Activated CD4-positive, alpha-beta T cell treated with anti-CD3 and anti-CD28 coated beads, Interleukin-2, amount 10 ng/mL, durations not matched to agents 24 days and 14 days (primary cell): ENCODE measurements at regions not wholly inside any gene's neighbourhood (a gene's known extent, or its start where the extent isn't known, plus 50 kb on each side); places are given as distances from the start of the nearest gene placed in this dataset.
"Not testable (repeated sequence)": the region's sequence is repeated elsewhere in the genome, so short reads cannot be mapped to it uniquely, and the experiment has no call there.

ENCODE experiments used
- DNase-seq: peaks from one replicate; pipeline ENCODE4 v3.0.0; 2022
- H3K27ac Mint-ChIP-seq: one replicate; pipeline ENCODE4 v1.8.0; 2022; ENCODE audit warnings: mild to moderate bottlenecking, mixed read lengths
- H3K27me3 Mint-ChIP-seq: one replicate; pipeline ENCODE4 v1.8.0; 2022; ENCODE audit warnings: mixed read lengths
- H3K36me3 Mint-ChIP-seq: one replicate; pipeline ENCODE4 v1.8.0; 2022; ENCODE audit warnings: low read depth, mild to moderate bottlenecking, mixed read lengths
- H3K4me1 Mint-ChIP-seq: one replicate; pipeline ENCODE4 v1.8.0; 2021; ENCODE audit warnings: mixed read lengths
- H3K4me3 Mint-ChIP-seq: one replicate; pipeline ENCODE4 v1.8.0; 2022; ENCODE audit warnings: mild to moderate bottlenecking, moderate library complexity, mixed read lengths
- H3K9me3 Mint-ChIP-seq: one replicate; pipeline ENCODE4 v1.8.0; 2021; ENCODE audit warnings: mixed read lengths
- intact Hi-C: fragments of 100-400 bp; cut with micrococcal nuclease; formaldehyde crosslinking; loops from one replicate; pipeline ENCODE4 v1.15.1; 2023

- intact Hi-C loops, result no loop called here
- DNase-seq, result no peak
- no peaks in the 10 kb centered on the region for H3K36me3 Mint-ChIP-seq
- peaks cover 24% of the 10 kb centered on the region for H3K27me3 Mint-ChIP-seq
- peaks cover 8% of the 10 kb centered on the region for H3K4me1 Mint-ChIP-seq
- H3K4me3 Mint-ChIP-seq, result no peak overlapping the region
- no peak overlapping the region for H3K27ac Mint-ChIP-seq
- peaks cover 4% of the 10 kb centered on the region for H3K9me3 Mint-ChIP-seq
Observed at GRCh38 chr1:199929556-199929955, 98.0 kb upstream of the NR5A2 start.

GRCh38 chr1:199930067-199930466 lies 97.4 kb upstream of the NR5A2 start:
- H3K4me1 Mint-ChIP-seq, H3K4me3 Mint-ChIP-seq, DNase-seq, H3K27ac Mint-ChIP-seq, intact Hi-C loops, H3K36me3 Mint-ChIP-seq, H3K9me3 Mint-ChIP-seq: not testable (repeated sequence)
- peaks cover 24% of the 10 kb centered on the region for H3K27me3 Mint-ChIP-seq

DNA sequence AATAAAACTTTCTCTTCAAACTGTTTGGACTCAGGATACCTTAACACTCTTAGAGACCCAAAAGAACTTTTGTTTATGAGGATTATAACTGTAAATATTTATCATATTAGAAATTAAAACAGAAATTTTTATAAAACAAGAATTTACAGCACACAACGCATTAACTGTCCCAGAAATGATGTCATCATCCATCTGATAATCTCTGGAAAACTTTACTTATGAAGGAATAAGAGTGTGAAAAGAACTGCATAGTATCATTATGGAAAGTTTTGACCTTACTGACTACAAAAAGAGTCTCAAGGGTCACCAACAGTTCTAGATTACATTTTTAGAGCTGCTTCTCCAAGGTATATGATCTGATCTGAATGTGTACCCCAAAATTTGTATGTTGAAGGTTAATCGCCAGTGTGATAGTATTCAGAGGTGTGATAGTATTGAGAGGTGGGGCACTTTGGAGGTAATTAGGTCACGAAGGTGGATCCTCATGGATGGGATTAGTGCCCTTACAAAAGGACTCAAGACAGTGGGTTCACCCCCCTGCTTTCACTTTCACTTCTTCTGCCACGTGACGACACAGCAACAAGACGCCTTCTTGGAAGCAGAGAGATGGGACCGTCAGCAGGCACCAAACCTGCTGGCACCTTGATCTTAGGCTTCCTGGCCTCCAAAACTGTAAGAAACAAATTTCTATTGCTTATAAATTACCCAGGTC lies 95.7 kb upstream of the NR5A2 start:
- Mint-ChIP-seq H3K36me3 (no peaks in the 10 kb centered on the region), H3K27ac (no peak overlapping the region), H3K9me3 (peaks cover 4% of the 10 kb centered on the region), H3K4me3 (peak overlapping the region; percentile 51), H3K27me3 (peaks cover 35% of the 10 kb centered on the region), H3K4me1 (peaks cover 8% of the 10 kb centered on the region)
- peak; percentile 71 for DNase-seq
- intact Hi-C loops, result no loop called here

DNA sequence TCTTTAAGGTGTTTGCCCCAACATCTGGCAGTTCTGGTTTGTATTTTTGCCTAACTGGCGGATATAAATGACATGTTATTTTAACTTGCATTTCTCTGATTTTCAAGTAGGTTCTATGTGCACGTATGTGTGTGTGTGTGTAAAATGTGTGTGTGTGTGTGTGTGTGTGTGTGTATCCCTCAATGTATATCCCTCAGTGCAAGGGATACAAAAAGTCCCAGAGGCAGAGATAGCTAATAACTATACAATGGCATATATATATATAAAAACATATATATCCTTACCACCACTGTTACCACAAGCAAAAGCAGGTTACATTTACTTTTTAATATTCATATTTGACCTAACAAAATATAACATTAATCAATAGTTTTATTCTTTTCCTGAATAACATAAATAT lies 95.0 kb upstream of the NR5A2 start:
- H3K9me3 Mint-ChIP-seq, result peaks cover 4% of the 10 kb centered on the region

GRCh38 chr1:199936441-199936840 lies 91.1 kb upstream of the NR5A2 start:
- intact Hi-C loops, result no loop called here
- DNase-seq, result no peak
- Mint-ChIP-seq H3K36me3 (no peaks in the 10 kb centered on the region), H3K9me3 (peaks cover 4% of the 10 kb centered on the region), H3K27ac (no peak overlapping the region), H3K27me3 (peaks cover 47% of the 10 kb centered on the region), H3K4me3 (no peak overlapping the region), H3K4me1 (peaks cover 14% of the 10 kb centered on the region)

More for the DNA sequence above, 95.0 kb upstream of the NR5A2 start:
- Mint-ChIP-seq H3K4me3 (peak overlapping the region; percentile 51), H3K4me1 (peaks cover 8% of the 10 kb centered on the region), H3K36me3 (no peaks in the 10 kb centered on the region), H3K27me3 (peaks cover 38% of the 10 kb centered on the region), H3K27ac (no peak overlapping the region)
- DNase-seq, result no peak
- intact Hi-C loops, result no loop called here

GRCh38 chr1:199937161-199937560 lies 90.3 kb upstream of the NR5A2 start:
- intact Hi-C loops, result no loop called here
- H3K4me3 Mint-ChIP-seq, result no peak overlapping the region
- peaks cover 44% of the 10 kb centered on the region for H3K27me3 Mint-ChIP-seq
- H3K4me1 Mint-ChIP-seq, result peaks cover 14% of the 10 kb centered on the region
- DNase-seq, result no peak
- no peak overlapping the region for H3K27ac Mint-ChIP-seq
- H3K36me3 Mint-ChIP-seq, result no peaks in the 10 kb centered on the region
- no peaks in the 10 kb centered on the region for H3K9me3 Mint-ChIP-seq

- DNase-seq, result no peak
- H3K4me1 Mint-ChIP-seq, result peaks cover 10% of the 10 kb centered on the region
- no peak overlapping the region for H3K4me3 Mint-ChIP-seq
- intact Hi-C loops, result no loop called here
- H3K9me3 Mint-ChIP-seq, result no peaks in the 10 kb centered on the region
- peaks cover 41% of the 10 kb centered on the region for H3K27me3 Mint-ChIP-seq
- no peak overlapping the region for H3K27ac Mint-ChIP-seq
- no peaks in the 10 kb centered on the region for H3K36me3 Mint-ChIP-seq
Observed at GRCh38 chr1:199937661-199938060, 89.8 kb upstream of the NR5A2 start.

DNA sequence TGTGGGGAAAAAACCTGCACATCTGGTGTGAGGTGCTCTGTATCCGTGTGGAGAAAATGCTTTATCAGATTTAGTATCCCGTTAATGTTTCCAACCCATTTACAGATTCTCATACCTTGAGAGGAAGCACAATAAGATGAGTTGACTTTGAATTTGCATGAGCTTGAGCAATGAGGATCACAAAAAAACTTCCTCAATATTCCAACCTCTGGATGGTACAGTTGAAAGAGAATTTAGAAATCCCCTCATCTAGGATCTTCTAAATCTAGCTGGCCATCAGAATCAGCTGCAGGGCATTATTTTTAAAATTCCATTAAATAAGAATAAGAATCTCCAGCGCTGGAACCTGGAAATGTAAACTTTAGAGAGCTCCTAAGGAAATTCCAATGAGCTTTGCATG lies 82.5 kb upstream of the NR5A2 start:
- no peak overlapping the region for H3K4me3 Mint-ChIP-seq
- no peaks in the 10 kb centered on the region for H3K9me3 Mint-ChIP-seq
- peaks cover 41% of the 10 kb centered on the region for H3K27me3 Mint-ChIP-seq
- H3K36me3 Mint-ChIP-seq, result peaks cover 1% of the 10 kb centered on the region
- intact Hi-C loops, result loop anchor here (5.0 kb wide), 1 partner anchor 527 kb away; no protein-coding TSS in a partner anchor
- DNase-seq, result no peak
- H3K27ac Mint-ChIP-seq, result no peak overlapping the region
- peaks cover 12% of the 10 kb centered on the region for H3K4me1 Mint-ChIP-seq

DNA sequence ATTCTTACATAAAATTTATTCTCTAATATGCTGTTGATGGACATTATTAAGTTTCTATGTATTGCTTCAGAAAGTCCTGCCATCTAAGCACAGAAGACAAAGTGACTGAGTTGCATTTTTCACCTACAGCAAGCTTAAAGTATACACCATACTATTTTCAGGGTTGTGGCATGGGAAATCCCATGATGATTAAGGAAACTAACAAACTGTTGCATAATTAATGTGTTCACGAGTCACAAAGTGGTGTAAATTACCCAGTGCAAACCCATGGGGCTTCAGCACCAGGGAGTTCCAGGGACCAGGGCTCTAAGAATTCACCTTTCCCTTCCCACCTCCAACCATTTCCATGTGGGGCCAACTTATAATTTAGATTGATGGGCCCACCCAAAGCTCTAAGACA lies 81.9 kb upstream of the NR5A2 start:
- DNase-seq, result no peak
- Mint-ChIP-seq H3K9me3 (no peaks in the 10 kb centered on the region), H3K27ac (no peak overlapping the region), H3K36me3 (peaks cover 1% of the 10 kb centered on the region), H3K4me3 (no peak overlapping the region), H3K4me1 (peaks cover 12% of the 10 kb centered on the region), H3K27me3 (peaks cover 41% of the 10 kb centered on the region)
- intact Hi-C loops, result no loop called here

- Mint-ChIP-seq H3K27ac (no peak overlapping the region), H3K36me3 (peaks cover 1% of the 10 kb centered on the region), H3K9me3 (no peaks in the 10 kb centered on the region), H3K4me1 (peaks cover 6% of the 10 kb centered on the region), H3K27me3 (peaks cover 44% of the 10 kb centered on the region), H3K4me3 (no peak overlapping the region)
- no peak for DNase-seq
- intact Hi-C loops, result no loop called here
Observed at GRCh38 chr1:199946305-199947155, 81.0 kb upstream of the NR5A2 start.

- intact Hi-C loops, result no loop called here
- no peak overlapping the region for H3K27ac Mint-ChIP-seq
- peaks cover 47% of the 10 kb centered on the region for H3K27me3 Mint-ChIP-seq
- no peaks in the 10 kb centered on the region for H3K9me3 Mint-ChIP-seq
- H3K36me3 Mint-ChIP-seq, result peaks cover 1% of the 10 kb centered on the region
- H3K4me1 Mint-ChIP-seq, result peaks cover 1% of the 10 kb centered on the region
- no peak for DNase-seq
- no peak overlapping the region for H3K4me3 Mint-ChIP-seq
Observed at GRCh38 chr1:199948587-199949280, 78.8 kb upstream of the NR5A2 start.

DNA sequence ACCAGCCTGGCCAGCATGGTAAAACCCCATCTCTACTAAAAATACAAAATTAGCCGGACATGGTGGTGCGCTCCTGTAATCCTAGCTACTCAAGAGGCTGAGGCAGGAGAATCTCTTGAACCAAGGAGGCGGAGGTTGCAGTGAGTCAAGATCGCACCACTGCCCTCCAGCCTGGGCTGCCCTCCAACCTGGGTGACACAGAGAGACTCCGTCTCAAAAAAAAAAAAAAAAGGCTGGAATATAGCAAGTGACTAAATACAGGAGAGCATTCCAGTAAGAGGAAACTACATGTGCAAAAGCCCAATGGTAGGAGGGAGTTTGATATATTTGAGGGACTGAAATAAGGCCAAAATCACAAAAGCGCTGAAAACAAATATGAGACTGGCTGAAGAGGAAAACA lies 76.5 kb upstream of the NR5A2 start:
- H3K4me3 Mint-ChIP-seq, DNase-seq, H3K4me1 Mint-ChIP-seq, H3K9me3 Mint-ChIP-seq, H3K36me3 Mint-ChIP-seq, intact Hi-C loops, H3K27ac Mint-ChIP-seq: not testable (repeated sequence)
- peaks cover 40% of the 10 kb centered on the region for H3K27me3 Mint-ChIP-seq

DNA sequence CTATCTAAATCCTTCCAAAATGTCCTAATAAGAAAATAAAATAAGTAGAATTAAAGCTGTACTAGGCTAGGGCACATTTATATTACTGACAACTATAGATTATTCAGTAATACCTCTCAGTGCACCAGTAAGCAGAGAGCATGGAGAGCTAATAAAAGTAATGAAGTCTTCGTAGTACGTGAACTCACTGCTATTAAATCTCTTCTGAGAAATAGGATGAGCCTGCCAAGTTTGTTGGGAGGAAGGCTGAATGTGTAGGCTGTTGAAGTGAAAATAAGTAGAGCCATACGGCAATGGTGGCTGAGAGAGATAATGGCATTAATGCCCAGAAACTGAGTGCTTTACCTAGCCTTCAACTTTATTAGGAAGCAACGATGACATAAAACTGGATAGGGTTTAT lies 73.9 kb upstream of the NR5A2 start:
- DNase-seq, result no peak
- H3K9me3 Mint-ChIP-seq, result no peaks in the 10 kb centered on the region
- H3K27ac Mint-ChIP-seq, result no peak overlapping the region
- H3K4me3 Mint-ChIP-seq, result no peak overlapping the region
- intact Hi-C loops, result no loop called here
- peaks cover 1% of the 10 kb centered on the region for H3K4me1 Mint-ChIP-seq
- H3K36me3 Mint-ChIP-seq, result no peaks in the 10 kb centered on the region
- peaks cover 28% of the 10 kb centered on the region for H3K27me3 Mint-ChIP-seq

GRCh38 chr1:199954699-199955098 lies 72.8 kb upstream of the NR5A2 start:
- Mint-ChIP-seq H3K4me3 (no peak overlapping the region), H3K9me3 (no peaks in the 10 kb centered on the region)
- DNase-seq, result no peak

More at GRCh38 chr1:199954699-199955098, 72.8 kb upstream of the NR5A2 start:
- H3K27ac Mint-ChIP-seq, result no peak overlapping the region
- no peaks in the 10 kb centered on the region for H3K36me3 Mint-ChIP-seq
- intact Hi-C loops, result no loop called here
- H3K4me1 Mint-ChIP-seq, result no peaks in the 10 kb centered on the region
- peaks cover 28% of the 10 kb centered on the region for H3K27me3 Mint-ChIP-seq
